Panc1 (cell line): ENCODE measurements at regions not wholly inside any gene's neighbourhood (a gene's known extent, or its start where the extent isn't known, plus 50 kb on each side); places are given as distances from the start of the nearest gene placed in this dataset.

Source experiments
- ATAC-seq: fragments of 200-7000 bp; cut with Tn5 transposase; 2 replicates; pipeline ENCODE4 v1.9.1; 2020; ENCODE audit warnings: mild to moderate bottlenecking, moderate library complexity
- BruUV-seq: library from RNA; stranded (reverse); fragments of 400-500 nt; replicated peaks from 2 replicates; lab custom pipeline; 2021; lab: Mats Ljungman, UMichigan
- CTCF ChIA-PET: fragments of 300-600 bp; sonication (Branson Sonifier 250); formaldehyde crosslinking; loops from one replicate; lab custom pipeline; 2022; ENCODE audit warnings: antibody characterized with exemption; lab: Charles Lee
- POLR2A ChIA-PET: fragments of 300-600 bp; sonication (Branson Sonifier 250); formaldehyde crosslinking; loops from one replicate; lab custom pipeline; 2022; ENCODE audit warnings: antibody characterized with exemption; lab: Charles Lee
- DNase-seq: peaks from one replicate; pipeline ENCODE4 v3.0.0-alpha.2; 2010; ENCODE audit warnings: low read depth, low spot score
- H3K27ac ChIP-seq: 2 replicates; pipeline ENCODE4 v1.5.1; 2011; ENCODE audit warnings: mild to moderate bottlenecking, low read length, inconsistent platforms
- H3K27me3 ChIP-seq: fragments of 200-500 bp; sonication (Bioruptor generic); 2 replicates; pipeline ENCODE4 v1.6.0; 2014; ENCODE audit warnings: low read length, inconsistent platforms; ENCODE audit not compliant: control insufficient read depth, insufficient read depth
- H3K36me3 ChIP-seq: fragments of 200-500 bp; sonication (Bioruptor generic); 2 replicates; pipeline ENCODE4 v1.5.1; 2014; ENCODE audit warnings: inconsistent platforms, mild to moderate bottlenecking, low read length, moderate library complexity; ENCODE audit not compliant: control insufficient read depth, insufficient read depth
- H3K4me1 ChIP-seq: 2 replicates; pipeline ENCODE4 v1.5.1; 2011; ENCODE audit warnings: inconsistent platforms, mild to moderate bottlenecking, low read length, moderate library complexity; ENCODE audit not compliant: control insufficient read depth, insufficient read depth
- H3K4me3 ChIP-seq, 2 experiments: 2 replicates each; pipeline ENCODE4 v1.5.1; 2011 to 2012; ENCODE audit warnings: low read depth in 2 of 2, low read length in 2 of 2, mild to moderate bottlenecking in 2 of 2, inconsistent platforms in 1 of 2, moderate library complexity in 1 of 2
- H3K9me3 ChIP-seq: fragments of 200-500 bp; sonication (Bioruptor generic); 2 replicates; pipeline ENCODE4 v1.5.1; 2014; ENCODE audit warnings: low read depth, mild to moderate bottlenecking, inconsistent platforms, low read length, moderate library complexity; ENCODE audit not compliant: control insufficient read depth, insufficient read depth
- POLR2AphosphoS5 ChIP-seq: IDR thresholded peaks from 2 replicates; pipeline ENCODE4 v1.6.1; 2012; ENCODE audit warnings: mild to moderate bottlenecking, low read depth, low read length, moderate library complexity
- SIN3A ChIP-seq: IDR thresholded peaks from 2 replicates; pipeline ENCODE4 v1.6.1; 2012; ENCODE audit warnings: low read depth, mild to moderate bottlenecking, low read length, moderate library complexity, borderline replicate concordance; ENCODE audit not compliant: insufficient read depth
- TCF7L2 ChIP-seq: IDR thresholded peaks from 2 replicates; pipeline ENCODE4 v1.6.1; 2011; ENCODE audit warnings: mild to moderate bottlenecking, low read depth, low read length, inconsistent platforms
- in situ Hi-C: cut with HindIII; loops from 2 replicates; pipeline ENCODE4 v1.10.0; 2016; ENCODE audit warnings: low sequenced_read_pairs, low pct_unique_long_range_greater_than_20kb
- intact Hi-C: fragments of 100-400 bp; cut with micrococcal nuclease; formaldehyde crosslinking; loops from one replicate; pipeline ENCODE4 v1.10.0; 2022; ENCODE audit not compliant: unreplicated experiment
- TF ChIP-seq, protein P1 (sequence below): fragments of 450-650 bp; IDR thresholded peaks from 2 replicates; pipeline ENCODE4 v1.5.1; 2017; ENCODE audit warnings: mild to moderate bottlenecking
- TF ChIP-seq, protein P2 (sequence below), 2 experiments: IDR thresholded peaks; 2 replicates each; pipeline ENCODE4 v1.6.1; 2011 to 2012; ENCODE audit warnings: low read depth in 2 of 2, control low read depth in 1 of 2, low read length in 1 of 2, mild to moderate bottlenecking in 1 of 2, moderate library complexity in 1 of 2; ENCODE audit not compliant: insufficient read depth in 1 of 2

GRCh38 chr5:4572311-4573100 is 567.6 kb upstream of the ADAMTS16 start:
- POLR2A ChIA-PET, result no interaction called here
- BruUV-seq, result no TSS peak
- TF ChIP-seq, protein P1, sequence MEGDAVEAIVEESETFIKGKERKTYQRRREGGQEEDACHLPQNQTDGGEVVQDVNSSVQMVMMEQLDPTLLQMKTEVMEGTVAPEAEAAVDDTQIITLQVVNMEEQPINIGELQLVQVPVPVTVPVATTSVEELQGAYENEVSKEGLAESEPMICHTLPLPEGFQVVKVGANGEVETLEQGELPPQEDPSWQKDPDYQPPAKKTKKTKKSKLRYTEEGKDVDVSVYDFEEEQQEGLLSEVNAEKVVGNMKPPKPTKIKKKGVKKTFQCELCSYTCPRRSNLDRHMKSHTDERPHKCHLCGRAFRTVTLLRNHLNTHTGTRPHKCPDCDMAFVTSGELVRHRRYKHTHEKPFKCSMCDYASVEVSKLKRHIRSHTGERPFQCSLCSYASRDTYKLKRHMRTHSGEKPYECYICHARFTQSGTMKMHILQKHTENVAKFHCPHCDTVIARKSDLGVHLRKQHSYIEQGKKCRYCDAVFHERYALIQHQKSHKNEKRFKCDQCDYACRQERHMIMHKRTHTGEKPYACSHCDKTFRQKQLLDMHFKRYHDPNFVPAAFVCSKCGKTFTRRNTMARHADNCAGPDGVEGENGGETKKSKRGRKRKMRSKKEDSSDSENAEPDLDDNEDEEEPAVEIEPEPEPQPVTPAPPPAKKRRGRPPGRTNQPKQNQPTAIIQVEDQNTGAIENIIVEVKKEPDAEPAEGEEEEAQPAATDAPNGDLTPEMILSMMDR, result no peak
- TF ChIP-seq TCF7L2 (no peak), POLR2AphosphoS5 (no peak)
- DNase-seq, result no peak
- Histone ChIP-seq H3K4me1 (no peaks in the 10 kb centered on the region), H3K27ac (no peak overlapping the region), H3K36me3 (no peaks in the 10 kb centered on the region), H3K9me3 (no peaks in the 10 kb centered on the region), H3K27me3 (no peaks in the 10 kb centered on the region), H3K4me3 (no peak overlapping the region)
- no peak for ATAC-seq
- in situ Hi-C loops (no loop called here), intact Hi-C loops (no loop called here)
- CTCF ChIA-PET, result no interaction called here

- no peak overlapping the region for H3K27ac ChIP-seq
- no peaks in the 10 kb centered on the region for H3K27me3 ChIP-seq
- CTCF ChIA-PET, result no interaction called here
- H3K4me3 ChIP-seq, result no peak overlapping the region
- POLR2A ChIA-PET, result no interaction called here
- TF ChIP-seq POLR2AphosphoS5 (no peak), SIN3A (no peak), TCF7L2 (no peak)
- TF ChIP-seq, protein P1, result no peak
- TF ChIP-seq, protein P2, sequence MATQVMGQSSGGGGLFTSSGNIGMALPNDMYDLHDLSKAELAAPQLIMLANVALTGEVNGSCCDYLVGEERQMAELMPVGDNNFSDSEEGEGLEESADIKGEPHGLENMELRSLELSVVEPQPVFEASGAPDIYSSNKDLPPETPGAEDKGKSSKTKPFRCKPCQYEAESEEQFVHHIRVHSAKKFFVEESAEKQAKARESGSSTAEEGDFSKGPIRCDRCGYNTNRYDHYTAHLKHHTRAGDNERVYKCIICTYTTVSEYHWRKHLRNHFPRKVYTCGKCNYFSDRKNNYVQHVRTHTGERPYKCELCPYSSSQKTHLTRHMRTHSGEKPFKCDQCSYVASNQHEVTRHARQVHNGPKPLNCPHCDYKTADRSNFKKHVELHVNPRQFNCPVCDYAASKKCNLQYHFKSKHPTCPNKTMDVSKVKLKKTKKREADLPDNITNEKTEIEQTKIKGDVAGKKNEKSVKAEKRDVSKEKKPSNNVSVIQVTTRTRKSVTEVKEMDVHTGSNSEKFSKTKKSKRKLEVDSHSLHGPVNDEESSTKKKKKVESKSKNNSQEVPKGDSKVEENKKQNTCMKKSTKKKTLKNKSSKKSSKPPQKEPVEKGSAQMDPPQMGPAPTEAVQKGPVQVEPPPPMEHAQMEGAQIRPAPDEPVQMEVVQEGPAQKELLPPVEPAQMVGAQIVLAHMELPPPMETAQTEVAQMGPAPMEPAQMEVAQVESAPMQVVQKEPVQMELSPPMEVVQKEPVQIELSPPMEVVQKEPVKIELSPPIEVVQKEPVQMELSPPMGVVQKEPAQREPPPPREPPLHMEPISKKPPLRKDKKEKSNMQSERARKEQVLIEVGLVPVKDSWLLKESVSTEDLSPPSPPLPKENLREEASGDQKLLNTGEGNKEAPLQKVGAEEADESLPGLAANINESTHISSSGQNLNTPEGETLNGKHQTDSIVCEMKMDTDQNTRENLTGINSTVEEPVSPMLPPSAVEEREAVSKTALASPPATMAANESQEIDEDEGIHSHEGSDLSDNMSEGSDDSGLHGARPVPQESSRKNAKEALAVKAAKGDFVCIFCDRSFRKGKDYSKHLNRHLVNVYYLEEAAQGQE (IDR thresholded peaks at IDR 0.05; ENCODE audit: insufficient read depth in 1 of 2, low read depth in 2 of 2, low read length in 1 of 2), result no peak
- no peaks in the 10 kb centered on the region for H3K4me1 ChIP-seq
- DNase-seq (no peak), ATAC-seq (no peak)
- no peaks in the 10 kb centered on the region for H3K36me3 ChIP-seq
- no TSS peak for BruUV-seq
- intact Hi-C loops (no loop called here), in situ Hi-C loops (no loop called here)
- H3K9me3 ChIP-seq, result no peaks in the 10 kb centered on the region
These were observed 564.5 kb upstream of the ADAMTS16 start for GRCh38 chr5:4575608-4576007.
